Adrenal gland (tissue), 5 donors: ENCODE measurements at regions not wholly inside any gene's neighbourhood (a gene's known extent, or its start where the extent isn't known, plus 50 kb on each side); places are given as distances from the start of the nearest gene placed in this dataset.

ENCODE experiments used
- POLR2A ChIP-seq, 2 donors: fragments of 450-650 bp; IDR thresholded peaks; one replicate each; pipeline ENCODE4 v1.6.1; 2017; ENCODE audit warnings: antibody characterized with exemption in 2 of 2, mild to moderate bottlenecking in 2 of 2, moderate library complexity in 1 of 2
- TF ChIP-seq, protein P1 (sequence below), 6 experiments: fragments of 450-650 bp in 4 of 6; fragments of 200-600 bp in 2 of 6; sonication (generic) in 1 of 6; IDR thresholded peaks; 1 replicate in 5 of 6; 2 replicates in 1 of 6; pipeline versions ENCODE4 v1.5.1 to v1.8.0; 2016 to 2021; ENCODE audit warnings: antibody characterized with exemption in 6 of 6, mild to moderate bottlenecking in 2 of 6, moderate library complexity in 1 of 6
- donor health status: DM: no; HTN: no; CAD: no.

DNA sequence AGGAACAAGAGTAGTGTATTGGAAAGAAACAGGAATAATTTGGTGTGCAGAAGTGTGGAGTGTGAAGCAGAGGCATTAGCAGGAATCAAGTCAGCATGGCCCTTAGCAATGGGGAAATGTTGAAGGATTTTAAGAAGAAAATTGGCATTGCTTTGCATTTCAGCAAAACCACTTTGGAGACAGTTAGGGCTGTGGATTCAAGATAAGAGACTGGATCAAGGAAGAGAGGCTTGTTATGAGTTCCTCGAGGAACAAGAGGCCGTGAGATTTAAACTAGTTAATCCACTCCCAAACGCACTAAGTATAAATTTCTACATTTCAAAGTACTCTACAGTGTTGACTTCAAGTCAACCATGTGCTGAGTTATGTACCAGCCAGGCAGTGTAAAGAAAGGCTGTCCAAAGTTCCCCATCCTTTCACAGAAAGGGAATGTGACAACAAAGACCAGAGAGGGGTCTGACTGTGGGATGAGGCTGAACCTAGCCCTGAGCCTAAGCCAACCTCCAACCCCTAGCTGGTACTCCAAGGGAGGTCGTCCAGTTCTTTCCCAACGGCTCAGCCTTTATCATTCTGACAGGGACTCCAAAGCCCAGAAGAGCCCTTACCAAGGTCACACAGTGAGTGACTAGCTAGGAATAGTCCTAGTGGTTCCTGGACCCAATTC lies 91.2 kb upstream of the BMP4 start:
- TF ChIP-seq, protein P1, sequence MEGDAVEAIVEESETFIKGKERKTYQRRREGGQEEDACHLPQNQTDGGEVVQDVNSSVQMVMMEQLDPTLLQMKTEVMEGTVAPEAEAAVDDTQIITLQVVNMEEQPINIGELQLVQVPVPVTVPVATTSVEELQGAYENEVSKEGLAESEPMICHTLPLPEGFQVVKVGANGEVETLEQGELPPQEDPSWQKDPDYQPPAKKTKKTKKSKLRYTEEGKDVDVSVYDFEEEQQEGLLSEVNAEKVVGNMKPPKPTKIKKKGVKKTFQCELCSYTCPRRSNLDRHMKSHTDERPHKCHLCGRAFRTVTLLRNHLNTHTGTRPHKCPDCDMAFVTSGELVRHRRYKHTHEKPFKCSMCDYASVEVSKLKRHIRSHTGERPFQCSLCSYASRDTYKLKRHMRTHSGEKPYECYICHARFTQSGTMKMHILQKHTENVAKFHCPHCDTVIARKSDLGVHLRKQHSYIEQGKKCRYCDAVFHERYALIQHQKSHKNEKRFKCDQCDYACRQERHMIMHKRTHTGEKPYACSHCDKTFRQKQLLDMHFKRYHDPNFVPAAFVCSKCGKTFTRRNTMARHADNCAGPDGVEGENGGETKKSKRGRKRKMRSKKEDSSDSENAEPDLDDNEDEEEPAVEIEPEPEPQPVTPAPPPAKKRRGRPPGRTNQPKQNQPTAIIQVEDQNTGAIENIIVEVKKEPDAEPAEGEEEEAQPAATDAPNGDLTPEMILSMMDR (IDR thresholded peaks at IDR 0.05) = no peak
- no peak for TF ChIP-seq POLR2A (IDR thresholded peaks at IDR 0.05)
